VCaP (cell line): ENCODE measurements at regions not wholly inside any gene's neighbourhood (a gene's known extent, or its start where the extent isn't known, plus 50 kb on each side); places are given as distances from the start of the nearest gene placed in this dataset.

ENCODE experiments used
- H3K27ac ChIP-seq: fragments of 450-650 bp; 2 replicates; pipeline ENCODE4 v1.5.1; 2017
- CTCF ChIP-seq: fragments of 450-650 bp; conservative IDR thresholded peaks from 2 replicates; pipeline ENCODE4 v1.5.1; 2017; ENCODE audit warnings: mild to moderate bottlenecking, moderate library complexity

- TF ChIP-seq CTCF, result no peak
Observed at GRCh38 chr7:81094952-81095351, 176.1 kb upstream of the SEMA3C start.

GRCh38 chr7:81081616-81082015 is 162.8 kb upstream of the SEMA3C start:
- TF ChIP-seq CTCF, result no peak
- H3K27ac ChIP-seq, result no peak overlapping the region

More at GRCh38 chr7:81094952-81095351, 176.1 kb upstream of the SEMA3C start:
- H3K27ac ChIP-seq, result no peak overlapping the region

- TF ChIP-seq CTCF, result no peak
- no peak overlapping the region for H3K27ac ChIP-seq
Observed at GRCh38 chr7:81080553-81080952, 161.7 kb upstream of the SEMA3C start.

- TF ChIP-seq CTCF, result no peak
- H3K27ac ChIP-seq, result no peak overlapping the region
Observed at GRCh38 chr7:81079746-81080145, 160.9 kb upstream of the SEMA3C start.

GRCh38 chr7:81075150-81075549 is 156.3 kb upstream of the SEMA3C start:
- no peak overlapping the region for H3K27ac ChIP-seq
- TF ChIP-seq CTCF, result no peak

- peak overlapping the region; percentile 26; the same call in 1 of the 2 replicates for H3K27ac ChIP-seq
- TF ChIP-seq CTCF, result no peak
Observed at GRCh38 chr7:81074406-81074805, 155.6 kb upstream of the SEMA3C start.

- H3K27ac ChIP-seq, result peak overlapping the region; percentile 26
- TF ChIP-seq CTCF, result no peak
Observed at GRCh38 chr7:81073931-81074251, 155.0 kb upstream of the SEMA3C start.

GRCh38 chr7:81070956-81071355 is 152.1 kb upstream of the SEMA3C start:
- H3K27ac ChIP-seq, result no peak overlapping the region
- no peak for TF ChIP-seq CTCF
